ENCODE measurements at regions not wholly inside any gene's neighbourhood (a gene's known extent, or its start where the extent isn't known, plus 50 kb on each side); places are given as distances from the start of the nearest gene placed in this dataset.
"Not testable (repeated sequence)": the region's sequence is repeated elsewhere in the genome, so short reads cannot be mapped to it uniquely, and the experiment has no call there.

GRCh38 chr7:132034748-132035416 is 478.5 kb upstream of the PODXL start:
- DNase-seq, result no peak
- intact Hi-C loops (cut with DNase I), result no loop called here
- no peak for ATAC-seq (ENCODE audit: poor library complexity)

GRCh38 chr7:132030883-132031282 is 474.5 kb upstream of the PODXL start:
- intact Hi-C loops (cut with DNase I), result no loop called here
- DNase-seq, result no peak
- no peak for ATAC-seq (ENCODE audit: poor library complexity)

- ATAC-seq (ENCODE audit: poor library complexity) (peak; percentile 98), DNase-seq (peak; percentile 68)
- intact Hi-C loops (cut with DNase I), result no loop called here
These were observed 473.7 kb upstream of the PODXL start for GRCh38 chr7:132030086-132030568.

GRCh38 chr7:132029369-132030085 is 473.1 kb upstream of the PODXL start:
- peak; percentile 65 for ATAC-seq (ENCODE audit: poor library complexity)
- DNase-seq, result no peak

GRCh38 chr7:132028144-132028920 is 471.9 kb upstream of the PODXL start:
- no peak for DNase-seq
- intact Hi-C loops (cut with DNase I), result no loop called here
- no peak for ATAC-seq (ENCODE audit: poor library complexity)

More at GRCh38 chr7:132029369-132030085, 473.1 kb upstream of the PODXL start:
- intact Hi-C loops (cut with DNase I), result no loop called here

GRCh38 chr7:132024290-132024689 is 467.9 kb upstream of the PODXL start:
- ATAC-seq (ENCODE audit: poor library complexity) (peak; percentile 41), DNase-seq (no peak)
- intact Hi-C loops (cut with DNase I), result no loop called here

GRCh38 chr7:132023466-132023865 is 467.0 kb upstream of the PODXL start:
- no peak for ATAC-seq (ENCODE audit: poor library complexity)
- intact Hi-C loops (cut with DNase I), result no loop called here
- no peak for DNase-seq

- no peak for ATAC-seq (ENCODE audit: poor library complexity)
These were observed 465.8 kb upstream of the PODXL start for GRCh38 chr7:132022188-132022587.

GRCh38 chr7:132019703-132020102 is 463.3 kb upstream of the PODXL start:
- intact Hi-C loops (cut with DNase I), result no loop called here
- DNase-seq (no peak), ATAC-seq (ENCODE audit: poor library complexity) (no peak)

More at GRCh38 chr7:132022188-132022587, 465.8 kb upstream of the PODXL start:
- intact Hi-C loops (cut with DNase I), result no loop called here
- DNase-seq, result no peak

- intact Hi-C loops (cut with DNase I), result loop anchor here (10.0 kb wide), 1 partner anchor 245 kb away; no protein-coding TSS in a partner anchor
- ATAC-seq (ENCODE audit: poor library complexity) (no peak), DNase-seq (no peak)
These were observed 453.4 kb upstream of the PODXL start for GRCh38 chr7:132009778-132010177.

- DNase-seq (peak; percentile 51), ATAC-seq (ENCODE audit: poor library complexity) (peak; percentile 88)
These were observed 448.1 kb upstream of the PODXL start for GRCh38 chr7:132004529-132004928.

GRCh38 chr7:132002343-132002968 is 446.0 kb upstream of the PODXL start:
- intact Hi-C loops (cut with DNase I), result loop anchor here (10.0 kb wide), 1 partner anchor 252 kb away; no protein-coding TSS in a partner anchor
- DNase-seq (no peak), ATAC-seq (ENCODE audit: poor library complexity) (no peak)

More at GRCh38 chr7:132004529-132004928, 448.1 kb upstream of the PODXL start:
- intact Hi-C loops (cut with DNase I), result loop anchor here (10.0 kb wide), 1 partner anchor 250 kb away; no protein-coding TSS in a partner anchor

- intact Hi-C loops (cut with DNase I), result loop anchor here (10.0 kb wide), 1 partner anchor 254 kb away; no protein-coding TSS in a partner anchor
- no peak for ATAC-seq (ENCODE audit: poor library complexity)
- no peak for DNase-seq
These were observed 444.7 kb upstream of the PODXL start for GRCh38 chr7:132001146-132001545.

GRCh38 chr7:131999193-131999592 is 442.8 kb upstream of the PODXL start:
- ATAC-seq (ENCODE audit: poor library complexity) (no peak), DNase-seq (no peak)
- intact Hi-C loops (cut with DNase I), result no loop called here

GRCh38 chr7:131995324-131995723 is 438.9 kb upstream of the PODXL start:
- intact Hi-C loops (cut with DNase I), result no loop called here
- DNase-seq (no peak), ATAC-seq (ENCODE audit: poor library complexity) (no peak)

- intact Hi-C loops (cut with DNase I); DNase-seq; ATAC-seq (ENCODE audit: poor library complexity): not testable (repeated sequence)
These were observed 424.6 kb upstream of the PODXL start for GRCh38 chr7:131981069-131981468.

GRCh38 chr7:131978118-131978517 is 421.7 kb upstream of the PODXL start:
- intact Hi-C loops (cut with DNase I); ATAC-seq (ENCODE audit: poor library complexity); DNase-seq: not testable (repeated sequence)

- no peak for DNase-seq
- intact Hi-C loops (cut with DNase I), result no loop called here
- ATAC-seq (ENCODE audit: poor library complexity), result no peak
These were observed 420.0 kb upstream of the PODXL start for GRCh38 chr7:131976411-131976810.

- ATAC-seq (ENCODE audit: poor library complexity) (no peak), DNase-seq (no peak)
- intact Hi-C loops (cut with DNase I), result no loop called here
These were observed 418.2 kb upstream of the PODXL start for GRCh38 chr7:131974671-131975070.

Data from Right ventricle myocardium superior (tissue), 1 donor.